K562 (cell line): ENCODE measurements at regions not wholly inside any gene's neighbourhood (a gene's known extent, or its start where the extent isn't known, plus 50 kb on each side); places are given as distances from the start of the nearest gene placed in this dataset.

ENCODE experiments used
- ATAC-seq: fragments of 200-7000 bp; cut with Tn5 transposase; 3 replicates; pipeline ENCODE4 v1.9.1; 2020; ENCODE audit warnings: moderate library complexity
- BruUV-seq: library from RNA; stranded (reverse); fragments of 400-500 nt; replicated peaks from 2 replicates; lab custom pipeline; 2021; lab: Mats Ljungman, UMichigan
- CTCF ChIA-PET: fragments of 300-600 bp; formaldehyde crosslinking; extraction: SDS; loops from one replicate; lab custom pipeline; 2021; ENCODE audit warnings: low intra/inter-chr PET ratio; lab: Yijun Ruan, JAX
- POLR2A ChIA-PET: fragments of 300-600, 350-650 bp; sonication (Branson Sonifier 250); formaldehyde crosslinking; extraction: SDS; loops from one replicate; lab custom pipeline; 2021; ENCODE audit warnings: antibody characterized with exemption, inconsistent platforms; lab: Yijun Ruan, JAX
- DNase-seq, 4 experiments: peaks; one replicate each; pipeline versions ENCODE4 v3.0.0 to v3.0.0-alpha.2; 2011 to 2018; ENCODE audit warnings: low spot score in 3 of 4, mixed read lengths in 3 of 4; ENCODE audit errors: extremely low read depth in 1 of 4
- FAIRE-seq: peaks from 2 replicates; lab custom pipeline; 2011; peaks lifted over from hg19 to GRCh38; lab: Jason Lieb, UNC
- H2AFZ ChIP-seq: 2 replicates; pipeline ENCODE4 v1.6.0; 2011; ENCODE audit warnings: low read depth, low read length, control low read depth, inconsistent platforms
- H3K27ac ChIP-seq: fragments of 200-600 bp; 3 replicates; pipeline ENCODE4 v1.8.0; 2011; ENCODE audit warnings: low read depth, mild to moderate bottlenecking, control low read depth, inconsistent platforms, low read length, moderate library complexity, mixed read lengths; ENCODE audit errors: extremely low read depth
- H3K27me3 ChIP-seq, 2 experiments: fragments of 300-600 bp in 1 of 2; 2 replicates in 1 of 2; 3 replicates in 1 of 2; pipeline versions ENCODE4 v1.6.0 to v1.8.0; 2011; ENCODE audit warnings: inconsistent platforms in 2 of 2, low read length in 2 of 2, mild to moderate bottlenecking in 1 of 2, mixed read lengths in 1 of 2, moderate library complexity in 1 of 2; ENCODE audit not compliant: control insufficient read depth in 2 of 2, insufficient read depth in 2 of 2
- H3K36me3 ChIP-seq: fragments of 300-600 bp; 3 replicates; pipeline ENCODE4 v1.8.0; 2011; ENCODE audit warnings: mild to moderate bottlenecking, low read length, inconsistent platforms; ENCODE audit not compliant: control insufficient read depth, insufficient read depth
- H3K4me1 ChIP-seq, 2 experiments: fragments of 200-600 bp in 1 of 2; replicated peaks in 1 of 2; 2 replicates in 1 of 2; 3 replicates in 1 of 2; pipeline versions ENCODE4 v1.5.1 to v1.8.0; 2011; ENCODE audit warnings: inconsistent platforms in 2 of 2, low read length in 2 of 2, mild to moderate bottlenecking in 1 of 2, mixed read lengths in 1 of 2, moderate library complexity in 1 of 2; ENCODE audit not compliant: control insufficient read depth in 2 of 2, insufficient read depth in 2 of 2
- H3K4me2 ChIP-seq: 2 replicates; pipeline ENCODE4 v1.6.1; 2011; ENCODE audit warnings: low read length, control low read depth, inconsistent platforms, mixed read lengths; ENCODE audit not compliant: insufficient read depth
- H3K4me3 ChIP-seq: fragments of 200-600 bp; sonication (generic), shearing (Covaris generic); 2 replicates; pipeline ENCODE4 v1.5.1; 2016; ENCODE audit warnings: control low read depth, inconsistent platforms
- H3K79me2 ChIP-seq: fragments of 200-600 bp; 3 replicates; pipeline ENCODE4 v1.8.0; 2011; ENCODE audit warnings: low read length, inconsistent platforms; ENCODE audit not compliant: control insufficient read depth, insufficient read depth
- H3K9ac ChIP-seq, 2 experiments: 2 replicates each; pipeline versions ENCODE4 v1.6.0 to v1.6.1; 2011; ENCODE audit warnings: low read depth in 2 of 2, low read length in 2 of 2, control low read depth in 1 of 2, inconsistent platforms in 1 of 2, mild to moderate bottlenecking in 1 of 2, mixed read lengths in 1 of 2; ENCODE audit not compliant: insufficient read depth in 1 of 2
- H3K9me1 ChIP-seq: one replicate; pipeline ENCODE4 v1.6.0; 2011; ENCODE audit warnings: inconsistent platforms, mild to moderate bottlenecking, low read length, moderate library complexity; ENCODE audit not compliant: control insufficient read depth, insufficient read depth
- H3K9me3 ChIP-seq: replicated peaks from 2 replicates; pipeline ENCODE4 v1.5.1; 2011; ENCODE audit warnings: low read depth, low read length, inconsistent platforms; ENCODE audit not compliant: control insufficient read depth, insufficient read depth
- H4K20me1 ChIP-seq: replicated peaks from 2 replicates; pipeline ENCODE4 v1.6.1; 2011; ENCODE audit warnings: low read length, inconsistent platforms, mixed read lengths; ENCODE audit not compliant: control insufficient read depth, insufficient read depth
- CSDE1 ChIP-seq, 2 experiments: fragments of 450-650 bp; IDR thresholded peaks; 2 replicates each; pipeline ENCODE4 v1.6.1; 2016; ENCODE audit warnings: mild to moderate bottlenecking in 1 of 2
- E2F3 ChIP-seq: fragments of 250-450 bp; sonication (Bioruptor Pico); IDR thresholded peaks from 2 replicates; pipeline ENCODE4 v1.4.0; 2020; ENCODE audit warnings: mild to moderate bottlenecking
- ETV5 ChIP-seq: sonication (generic); formaldehyde crosslinking; IDR thresholded peaks from 2 replicates; pipeline ENCODE4 v1.4.0; 2020; ENCODE audit warnings: low read depth, mild to moderate bottlenecking, missing genetic modification reagents
- ILF3 ChIP-seq: fragments of 450-650 bp; IDR thresholded peaks from 2 replicates; pipeline ENCODE4 v1.6.1; 2018; ENCODE audit warnings: antibody characterized with exemption, mild to moderate bottlenecking, moderate library complexity, borderline replicate concordance
- POLR2AphosphoS5 ChIP-seq: IDR thresholded peaks from 2 replicates; pipeline ENCODE4 v1.6.1; 2011; ENCODE audit warnings: mild to moderate bottlenecking, low read depth, low read length, moderate library complexity; ENCODE audit not compliant: control insufficient read depth, insufficient read depth
- POLR2G ChIP-seq: fragments of 200-400 bp; formaldehyde crosslinking; IDR thresholded peaks from 2 replicates; pipeline ENCODE4 v1.6.1; 2017; ENCODE audit warnings: low read depth, mild to moderate bottlenecking, antibody characterized with exemption, low read length, moderate library complexity
- SMAD4 ChIP-seq: fragments of 250-450 bp; sonication (Bioruptor Pico); conservative IDR thresholded peaks from 2 replicates; pipeline ENCODE4 v1.8.0; 2021; ENCODE audit warnings: inconsistent platforms, mild to moderate bottlenecking, moderate library complexity
- SMARCA4 ChIP-seq: fragments of 450-650 bp; IDR thresholded peaks from 2 replicates; pipeline ENCODE4 v1.6.1; 2016
- SMARCA5 ChIP-seq: fragments of 450-650 bp; IDR thresholded peaks from 2 replicates; pipeline ENCODE4 v1.6.1; 2016
- TAF9B ChIP-seq: fragments of 450-650 bp; IDR thresholded peaks from 2 replicates; pipeline ENCODE4 v1.6.1; 2018; ENCODE audit warnings: mild to moderate bottlenecking; ENCODE audit not compliant: partially characterized antibody
- TOE1 ChIP-seq, 2 experiments: fragments of 450-650 bp in 1 of 2; sonication (generic) in 1 of 2; formaldehyde crosslinking in 1 of 2; IDR thresholded peaks; 2 replicates each; pipeline versions ENCODE4 v1.7.1 to v1.8.0; 2016 to 2022; ENCODE audit warnings: borderline replicate concordance in 2 of 2, mild to moderate bottlenecking in 2 of 2, antibody characterized with exemption in 1 of 2, inconsistent platforms in 1 of 2, low read depth in 1 of 2, missing genetic modification reagents in 1 of 2, moderate library complexity in 1 of 2
- ZBTB8A ChIP-seq: fragments of 450-650 bp; IDR thresholded peaks from 2 replicates; pipeline ENCODE4 v1.6.1; 2018; ENCODE audit warnings: mild to moderate bottlenecking, moderate library complexity; ENCODE audit not compliant: partially characterized antibody
- WGBS: fragments of 100-300 bp; shearing (Covaris generic); methylation state at CpG from one replicate; pipeline ENCODE4 v1.1.6; 2016; ENCODE audit warnings: low coverage, mixed read lengths; ENCODE audit not compliant: insufficient coverage; ENCODE audit errors: missing lambda C conversion rate; 5-methylcytosine and 5-hydroxymethylcytosine counted together
- in situ Hi-C: fragments of 300-500 bp; cut with MboI; formaldehyde crosslinking; loops from 4 replicates; pipeline ENCODE4 v1.15.0; 2018; ENCODE audit warnings: inconsistent platforms, mixed read lengths
- intact Hi-C: fragments of 100-400 bp; cut with micrococcal nuclease; formaldehyde crosslinking; loops from 2 replicates; pipeline ENCODE4 v1.14.2; 2022
- TF ChIP-seq, protein P1 (sequence below): fragments of 450-650 bp; formaldehyde crosslinking; IDR thresholded peaks from 2 replicates; pipeline ENCODE4 v1.4.0; 2020; ENCODE audit warnings: mild to moderate bottlenecking, moderate library complexity
- TF ChIP-seq, protein P2 (sequence below): fragments of 450-650 bp; formaldehyde crosslinking; IDR thresholded peaks from 2 replicates; pipeline ENCODE4 v1.4.0; 2022; ENCODE audit warnings: missing genetic modification characterization

DNA sequence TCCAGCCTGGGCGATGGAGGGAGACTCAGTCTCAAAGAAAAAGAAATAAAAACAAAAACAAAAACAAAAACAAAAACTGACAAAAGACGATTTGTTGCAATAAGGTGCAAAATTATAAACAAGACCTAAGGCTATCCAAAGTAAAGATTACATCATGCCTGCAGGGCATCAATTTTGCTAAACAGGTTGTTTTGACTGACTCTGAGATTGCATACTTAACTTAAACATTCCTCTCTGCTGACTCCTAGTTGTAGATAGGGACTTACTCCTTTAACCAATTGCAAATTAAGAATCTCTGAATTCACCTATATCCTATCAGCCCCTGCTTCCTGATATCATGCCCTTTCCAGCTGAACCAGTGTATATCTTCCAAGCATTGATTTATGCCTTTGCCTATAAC, 2687.3 kb downstream of the PCDH7 start:
- DNase-seq = no peak
- intact Hi-C loops = no loop called here
- H3K4me3 ChIP-seq = no peak overlapping the region
- no peak for FAIRE-seq
- H3K27me3 ChIP-seq = no peaks in the 10 kb centered on the region
- H3K9ac ChIP-seq = no peak overlapping the region
- no peaks in the 10 kb centered on the region for H3K79me2 ChIP-seq
- no peak overlapping the region for H3K27ac ChIP-seq
- POLR2A ChIA-PET = no interaction called here
- H3K4me1 ChIP-seq = no peaks in the 10 kb centered on the region
- TF ChIP-seq E2F3 (no peak), ZBTB8A (no peak)
- H3K9me3 ChIP-seq = no peaks in the 10 kb centered on the region
- H3K9me1 ChIP-seq = no peaks in the 10 kb centered on the region
- in situ Hi-C loops = no loop called here
- no peak overlapping the region for H3K4me2 ChIP-seq
- no peaks in the 10 kb centered on the region for H4K20me1 ChIP-seq
- CTCF ChIA-PET = no interaction called here
- H3K36me3 ChIP-seq = no peaks in the 10 kb centered on the region
- WGBS = 0% methylated on average over 2 of the region's 2 CpGs
- no TSS peak for BruUV-seq
- ATAC-seq = no peak
- H2AFZ ChIP-seq = no peak overlapping the region

DNA sequence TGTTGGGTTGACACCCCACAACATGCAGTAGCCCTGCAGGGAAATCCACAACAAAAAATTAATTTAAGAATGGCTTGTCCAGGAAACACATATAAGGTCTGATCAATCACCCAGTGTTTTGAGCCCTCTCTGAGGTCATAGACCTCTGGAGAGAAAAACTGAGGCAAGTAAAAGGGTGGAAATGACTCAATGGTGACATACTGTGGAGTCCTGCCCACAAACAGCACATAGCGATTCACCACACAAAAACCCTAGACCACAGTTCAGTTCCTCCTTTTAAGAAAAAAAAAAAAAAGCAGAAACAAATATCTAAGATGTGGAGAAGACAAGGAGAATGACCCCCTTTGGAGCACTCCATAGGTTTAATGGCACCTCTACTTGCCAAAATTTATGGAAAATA, 2691.0 kb downstream of the PCDH7 start:
- H3K9me3 ChIP-seq = no peaks in the 10 kb centered on the region
- no peaks in the 10 kb centered on the region for H3K79me2 ChIP-seq
- 0% methylated on average over 1 of the region's 1 CpG for WGBS
- FAIRE-seq (no peak), DNase-seq (no peak), ATAC-seq (no peak)
- CTCF ChIA-PET = no interaction called here
- intact Hi-C loops = no loop called here
- H3K27ac ChIP-seq = no peak overlapping the region
- BruUV-seq = no TSS peak
- H3K27me3 ChIP-seq = no peaks in the 10 kb centered on the region
- H3K4me3 ChIP-seq = no peak overlapping the region
- no peaks in the 10 kb centered on the region for H3K36me3 ChIP-seq
- H4K20me1 ChIP-seq = no peaks in the 10 kb centered on the region
- H3K4me2 ChIP-seq = no peak overlapping the region
- H3K9ac ChIP-seq = no peak overlapping the region
- no peak overlapping the region for H2AFZ ChIP-seq
- no peaks in the 10 kb centered on the region for H3K4me1 ChIP-seq
- in situ Hi-C loops = no loop called here
- H3K9me1 ChIP-seq = no peaks in the 10 kb centered on the region
- POLR2A ChIA-PET = no interaction called here
- TF ChIP-seq POLR2G (no peak), POLR2AphosphoS5 (no peak), ETV5 (no peak), ILF3 (no peak), TOE1 (IDR thresholded peaks at IDR 0.05; ENCODE audit: borderline replicate concordance) (no peak), TOE1 (CRISPR knock-in tag; IDR thresholded peaks at IDR 0.05; ENCODE audit: borderline replicate concordance, low read depth) (no peak), SMARCA4 (no peak), SMAD4 (CRISPR knock-in tag) (no peak), SMARCA5 (no peak), TAF9B (no peak), CSDE1 (IDR thresholded peaks at IDR 0.05) (no peak)
- TF ChIP-seq, protein P1, sequence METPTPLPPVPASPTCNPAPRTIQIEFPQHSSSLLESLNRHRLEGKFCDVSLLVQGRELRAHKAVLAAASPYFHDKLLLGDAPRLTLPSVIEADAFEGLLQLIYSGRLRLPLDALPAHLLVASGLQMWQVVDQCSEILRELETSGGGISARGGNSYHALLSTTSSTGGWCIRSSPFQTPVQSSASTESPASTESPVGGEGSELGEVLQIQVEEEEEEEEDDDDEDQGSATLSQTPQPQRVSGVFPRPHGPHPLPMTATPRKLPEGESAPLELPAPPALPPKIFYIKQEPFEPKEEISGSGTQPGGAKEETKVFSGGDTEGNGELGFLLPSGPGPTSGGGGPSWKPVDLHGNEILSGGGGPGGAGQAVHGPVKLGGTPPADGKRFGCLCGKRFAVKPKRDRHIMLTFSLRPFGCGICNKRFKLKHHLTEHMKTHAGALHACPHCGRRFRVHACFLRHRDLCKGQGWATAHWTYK = no peak
- TF ChIP-seq, protein P2, sequence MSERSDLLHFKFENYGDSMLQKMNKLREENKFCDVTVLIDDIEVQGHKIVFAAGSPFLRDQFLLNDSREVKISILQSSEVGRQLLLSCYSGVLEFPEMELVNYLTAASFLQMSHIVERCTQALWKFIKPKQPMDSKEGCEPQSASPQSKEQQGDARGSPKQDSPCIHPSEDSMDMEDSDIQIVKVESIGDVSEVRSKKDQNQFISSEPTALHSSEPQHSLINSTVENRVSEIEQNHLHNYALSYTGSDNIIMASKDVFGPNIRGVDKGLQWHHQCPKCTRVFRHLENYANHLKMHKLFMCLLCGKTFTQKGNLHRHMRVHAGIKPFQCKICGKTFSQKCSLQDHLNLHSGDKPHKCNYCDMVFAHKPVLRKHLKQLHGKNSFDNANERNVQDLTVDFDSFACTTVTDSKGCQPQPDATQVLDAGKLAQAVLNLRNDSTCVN (CRISPR knock-in tag) = no peak
